HUES64 (cell line): ENCODE measurements at regions not wholly inside any gene's neighbourhood (a gene's known extent, or its start where the extent isn't known, plus 50 kb on each side); places are given as distances from the start of the nearest gene placed in this dataset.

Source experiments
- H3K27ac ChIP-seq: 2 replicates; pipeline ENCODE4 v1.7.0; 2013; ENCODE audit warnings: low read depth, low read length, inconsistent platforms
- H3K27me3 ChIP-seq: 2 replicates; pipeline ENCODE4 v1.6.1; 2013; ENCODE audit warnings: mild to moderate bottlenecking, low read length; ENCODE audit not compliant: insufficient read depth
- H3K36me3 ChIP-seq: 2 replicates; pipeline ENCODE4 v1.6.1; 2013; ENCODE audit warnings: mild to moderate bottlenecking, low read length; ENCODE audit not compliant: insufficient read depth
- H3K4me1 ChIP-seq: 2 replicates; pipeline ENCODE4 v1.6.1; 2013; ENCODE audit warnings: mild to moderate bottlenecking, low read length, moderate library complexity; ENCODE audit not compliant: insufficient read depth
- H3K4me3 ChIP-seq: 2 replicates; pipeline ENCODE4 v1.5.1; 2013; ENCODE audit warnings: mild to moderate bottlenecking, low read length, moderate library complexity
- H3K9ac ChIP-seq: 2 replicates; pipeline ENCODE4 v1.6.1; 2013; ENCODE audit warnings: mild to moderate bottlenecking, low read depth, low read length
- H3K9me3 ChIP-seq: 2 replicates; pipeline ENCODE4 v1.6.1; 2013; ENCODE audit warnings: low read depth, low read length; ENCODE audit not compliant: insufficient read depth
- WGBS: fragments of 150-250, 120-280 bp; methylation state at CpG from one replicate; pipeline ENCODE4 v1.1.7; 2013; ENCODE audit warnings: missing lambda C conversion rate; 5-methylcytosine and 5-hydroxymethylcytosine counted together

DNA sequence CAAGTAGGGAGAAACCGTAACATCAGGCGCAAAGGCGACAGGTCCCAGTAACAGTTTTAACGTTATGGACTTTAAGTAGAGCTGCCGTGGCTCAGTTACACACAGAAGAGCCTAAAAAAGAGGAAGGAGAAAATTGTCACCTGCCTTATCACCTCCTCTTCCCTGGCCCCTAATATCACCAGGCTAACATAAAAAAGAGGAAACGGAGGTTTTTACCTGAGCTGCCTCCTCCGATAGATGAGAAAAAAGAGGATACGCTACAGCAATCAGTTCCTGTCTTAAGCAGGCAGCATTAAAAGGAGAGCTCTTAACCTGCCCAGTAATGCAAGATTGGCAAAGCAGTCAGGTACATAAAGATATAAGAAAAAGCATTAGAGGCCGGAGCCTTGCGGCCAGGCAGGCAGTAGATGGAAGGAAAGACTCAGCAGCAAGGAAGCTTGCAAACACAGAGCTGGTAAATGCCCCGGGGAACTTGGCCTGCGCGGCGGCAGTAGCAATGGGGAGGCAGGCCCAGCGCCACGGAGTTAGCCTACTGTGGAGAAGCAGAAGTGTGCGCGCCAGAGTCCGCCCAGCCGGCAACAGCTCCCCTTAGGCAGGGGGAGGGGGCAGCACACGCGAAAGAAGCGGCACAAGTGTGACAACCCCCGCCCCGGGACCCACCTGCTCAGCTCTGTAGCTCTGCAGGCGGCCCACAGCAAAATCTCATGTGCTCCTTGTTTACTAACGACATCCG, 116.3 kb upstream of the SCN7A start:
- Histone ChIP-seq H3K27me3 (no peaks in the 10 kb centered on the region), H3K9me3 (no peaks in the 10 kb centered on the region), H3K4me1 (peaks cover 38% of the 10 kb centered on the region), H3K27ac (no peak overlapping the region), H3K36me3 (no peaks in the 10 kb centered on the region), H3K9ac (no peak overlapping the region), H3K4me3 (no peak overlapping the region)
- WGBS: 86% methylated on average over 28 of the region's 28 CpGs

DNA sequence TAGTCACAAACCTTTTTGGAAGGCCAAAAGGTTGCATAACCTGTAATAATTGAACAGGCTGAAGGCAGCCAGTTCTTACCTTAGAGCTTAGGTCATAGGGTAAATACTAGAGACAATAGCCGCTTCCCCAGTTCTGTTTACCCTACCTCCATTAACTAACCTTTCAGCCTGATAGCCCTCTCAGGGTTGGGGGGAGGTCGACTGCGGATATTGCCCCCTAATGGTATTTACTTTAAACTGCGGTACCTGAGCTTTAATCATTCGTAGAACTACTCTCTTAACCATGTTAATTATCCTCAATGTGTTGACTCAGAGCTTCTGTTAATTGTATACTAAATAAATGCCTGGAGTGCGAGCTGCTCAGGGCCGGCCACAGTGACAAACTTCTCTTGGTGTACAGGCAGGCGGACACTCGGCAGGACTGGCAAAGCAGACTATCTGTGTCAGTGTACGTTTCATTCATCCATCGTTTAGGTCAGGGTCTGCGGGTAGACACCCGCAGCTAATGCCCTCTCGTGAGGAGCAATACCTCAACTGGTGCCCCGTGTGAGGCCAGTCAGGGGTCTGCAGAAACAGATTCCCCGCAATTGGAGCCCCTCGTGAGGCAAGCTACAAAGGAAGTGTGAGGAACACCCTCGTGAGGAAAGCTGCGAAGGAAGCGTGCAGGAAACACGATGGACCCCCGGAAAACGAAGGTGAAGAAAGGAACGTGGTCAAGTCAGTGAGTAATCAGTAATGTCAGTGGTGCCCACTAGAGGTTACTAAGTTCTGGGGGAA, 115.3 kb upstream of the SCN7A start:
- H3K9me3 ChIP-seq: no peaks in the 10 kb centered on the region
- H3K4me3 ChIP-seq: no peak overlapping the region
- H3K27ac ChIP-seq: no peak overlapping the region
- no peaks in the 10 kb centered on the region for H3K36me3 ChIP-seq
- H3K4me1 ChIP-seq: peaks cover 35% of the 10 kb centered on the region
- no peaks in the 10 kb centered on the region for H3K27me3 ChIP-seq
- 85% methylated on average over 22 of the region's 24 CpGs for whole genome bisulfite sequencing
- H3K9ac ChIP-seq: no peak overlapping the region

DNA sequence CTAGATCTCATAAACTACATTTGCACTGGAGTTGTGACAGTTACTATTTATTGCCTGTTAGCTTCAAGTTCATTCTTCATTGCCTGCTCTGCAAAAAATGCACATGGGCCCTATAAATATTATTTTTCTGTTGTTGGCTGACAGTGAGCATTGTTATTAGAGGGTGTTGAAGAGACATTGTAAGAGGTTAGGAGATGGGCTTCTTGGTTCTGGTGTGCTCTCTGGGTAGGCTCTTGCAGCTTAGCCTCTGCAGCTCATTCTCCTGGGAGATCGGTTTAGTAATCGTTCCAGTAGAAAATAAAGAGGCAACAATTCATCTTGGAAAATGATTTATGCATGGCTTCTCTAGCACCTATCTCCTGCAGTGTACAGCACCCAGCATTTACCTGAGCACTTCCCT, 113.8 kb upstream of the SCN7A start:
- H3K27ac ChIP-seq: no peak overlapping the region
- no peaks in the 10 kb centered on the region for H3K27me3 ChIP-seq
- no peak overlapping the region for H3K9ac ChIP-seq
- H3K9me3 ChIP-seq: no peaks in the 10 kb centered on the region
- no peaks in the 10 kb centered on the region for H3K36me3 ChIP-seq
- H3K4me3 ChIP-seq: no peak overlapping the region
- WGBS: 94% methylated on average over 2 of the region's 2 CpGs
- H3K4me1 ChIP-seq: peaks cover 24% of the 10 kb centered on the region; the same call in 1 of the 2 replicates

DNA sequence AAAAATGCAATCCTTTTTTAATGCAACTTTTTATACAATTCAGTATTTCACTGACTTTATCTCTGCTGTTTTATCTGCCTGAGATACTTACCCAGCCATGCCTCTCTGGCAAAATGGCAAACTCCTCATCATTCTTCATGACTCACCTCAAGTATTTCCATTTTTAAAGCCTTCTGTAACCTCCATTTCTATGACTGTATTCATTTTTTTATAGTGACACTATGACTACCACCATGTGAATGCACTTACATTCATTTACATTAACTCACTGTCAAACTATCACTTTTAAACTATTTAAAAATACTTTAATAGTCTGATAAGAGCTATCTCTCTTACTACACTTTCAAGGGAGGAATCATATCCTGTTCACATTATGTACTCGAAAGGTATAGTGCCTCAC, 99.4 kb upstream of the SCN7A start:
- no peak overlapping the region for H3K9ac ChIP-seq
- peaks cover 16% of the 10 kb centered on the region; the same call in 1 of the 2 replicates for H3K9me3 ChIP-seq
- H3K4me1 ChIP-seq: no peaks in the 10 kb centered on the region
- WGBS: 100% methylated on average over 1 of the region's 1 CpG
- no peaks in the 10 kb centered on the region for H3K27me3 ChIP-seq
- H3K36me3 ChIP-seq: no peaks in the 10 kb centered on the region
- H3K4me3 ChIP-seq: no peak overlapping the region
- H3K27ac ChIP-seq: no peak overlapping the region

DNA sequence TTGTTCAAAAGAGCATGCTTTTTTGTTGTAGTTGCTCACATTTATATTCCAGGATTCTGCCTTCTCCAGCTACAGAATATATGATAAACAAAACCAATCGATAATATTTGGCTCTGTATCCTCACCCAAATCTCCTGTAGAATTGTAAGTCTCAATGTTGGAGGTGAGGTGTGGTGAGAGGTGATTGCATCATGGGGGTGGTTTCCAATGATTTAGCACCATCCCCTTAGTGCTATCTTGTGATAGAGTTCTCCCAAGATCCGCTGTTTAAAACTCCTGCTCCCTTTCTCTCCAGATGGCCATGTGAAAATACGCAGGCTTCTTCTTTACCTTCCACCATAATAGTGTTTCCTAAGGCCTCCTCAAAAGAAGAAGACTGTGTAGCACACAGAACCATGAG, 98.7 kb upstream of the SCN7A start:
- no peak overlapping the region for H3K27ac ChIP-seq
- no peak overlapping the region for H3K4me3 ChIP-seq
- H3K4me1 ChIP-seq: no peaks in the 10 kb centered on the region

DNA sequence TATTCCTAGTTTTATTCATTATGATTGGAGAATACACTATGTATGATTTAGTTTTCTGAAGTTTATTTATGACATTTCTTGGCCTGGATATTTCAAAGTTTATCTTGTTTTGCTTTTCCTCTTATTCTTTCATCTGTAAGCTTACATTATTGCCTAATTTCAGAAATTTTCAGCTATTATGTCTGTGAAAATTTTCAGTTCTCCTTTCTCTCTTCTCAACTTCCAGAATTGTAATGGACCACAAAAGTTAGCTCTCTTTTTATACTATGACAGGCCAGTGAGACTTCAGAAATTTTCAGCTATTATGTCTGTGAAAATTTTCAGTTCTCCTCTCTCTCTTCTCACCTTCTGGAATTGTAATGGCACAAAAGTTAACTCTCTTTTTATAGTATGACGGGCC, 97.2 kb upstream of the SCN7A start:
- H3K9ac ChIP-seq: no peak overlapping the region
- WGBS: no CpG with 5 or more reads among the region's 1 CpG
- no peaks in the 10 kb centered on the region for H3K9me3 ChIP-seq
- H3K4me1 ChIP-seq: no peaks in the 10 kb centered on the region
- H3K4me3 ChIP-seq: no peak overlapping the region
- no peak overlapping the region for H3K27ac ChIP-seq
- H3K27me3 ChIP-seq: no peaks in the 10 kb centered on the region
- no peaks in the 10 kb centered on the region for H3K36me3 ChIP-seq

More for the DNA sequence above, 98.7 kb upstream of the SCN7A start:
- Histone ChIP-seq H3K36me3 (no peaks in the 10 kb centered on the region), H3K9me3 (peaks cover 9% of the 10 kb centered on the region; the same call in 1 of the 2 replicates), H3K9ac (no peak overlapping the region), H3K27me3 (no peaks in the 10 kb centered on the region)
- WGBS: 95% methylated on average over 2 of the region's 3 CpGs

DNA sequence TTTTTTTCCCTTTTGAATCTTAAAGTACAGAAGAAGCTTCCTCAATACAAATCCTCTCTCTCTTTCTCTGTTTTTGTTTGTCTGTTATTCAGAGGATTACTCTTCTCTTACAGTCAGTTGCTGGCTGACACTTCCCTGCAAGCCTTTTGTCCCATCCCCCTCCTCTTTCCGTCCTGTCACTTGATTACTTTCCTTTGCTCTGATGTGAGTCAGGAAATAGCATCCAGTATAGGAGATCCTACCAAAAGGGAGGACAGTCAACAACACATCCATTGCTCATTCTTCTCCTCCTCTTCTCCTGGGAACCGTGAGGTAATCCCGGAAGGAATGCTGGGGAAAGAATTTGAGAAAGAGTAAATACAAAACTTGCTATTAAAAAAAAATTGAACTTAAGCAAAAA, 79.3 kb upstream of the SCN7A start:
- Histone ChIP-seq H3K36me3 (no peaks in the 10 kb centered on the region), H3K4me1 (peaks cover 12% of the 10 kb centered on the region), H3K27me3 (no peaks in the 10 kb centered on the region), H3K4me3 (0 out of 2 replicates have a peak overlapping the region, but pooled peaks have one; percentile 6), H3K9ac (no peak overlapping the region), H3K27ac (peak overlapping the region; percentile 39), H3K9me3 (no peaks in the 10 kb centered on the region)
- 10% methylated on average over 1 of the region's 3 CpGs for WGBS

DNA sequence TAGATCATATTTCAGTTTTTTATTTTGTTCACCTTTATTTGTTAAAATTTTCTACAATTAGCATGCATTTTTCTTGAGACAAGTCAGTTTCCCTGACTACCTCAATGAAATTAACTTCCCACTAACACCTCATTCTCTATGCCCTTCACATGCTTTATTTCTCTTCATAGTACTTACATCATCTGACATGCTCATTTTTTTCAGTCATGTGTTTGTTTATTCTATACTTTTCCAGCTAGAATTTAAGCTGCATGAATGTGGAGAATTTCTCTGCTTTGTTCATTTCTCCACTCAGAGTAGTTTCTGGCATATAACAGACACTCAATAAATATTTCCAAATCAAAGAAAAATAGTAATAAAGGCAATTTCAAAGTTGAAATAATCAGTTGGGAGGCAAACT, 78.9 kb upstream of the SCN7A start:
- Histone ChIP-seq H3K9me3 (no peaks in the 10 kb centered on the region), H3K4me1 (peaks cover 12% of the 10 kb centered on the region), H3K4me3 (no peak overlapping the region), H3K27ac (peak overlapping the region; percentile 36; the same call in 1 of the 2 replicates), H3K36me3 (no peaks in the 10 kb centered on the region), H3K9ac (no peak overlapping the region), H3K27me3 (no peaks in the 10 kb centered on the region)

DNA sequence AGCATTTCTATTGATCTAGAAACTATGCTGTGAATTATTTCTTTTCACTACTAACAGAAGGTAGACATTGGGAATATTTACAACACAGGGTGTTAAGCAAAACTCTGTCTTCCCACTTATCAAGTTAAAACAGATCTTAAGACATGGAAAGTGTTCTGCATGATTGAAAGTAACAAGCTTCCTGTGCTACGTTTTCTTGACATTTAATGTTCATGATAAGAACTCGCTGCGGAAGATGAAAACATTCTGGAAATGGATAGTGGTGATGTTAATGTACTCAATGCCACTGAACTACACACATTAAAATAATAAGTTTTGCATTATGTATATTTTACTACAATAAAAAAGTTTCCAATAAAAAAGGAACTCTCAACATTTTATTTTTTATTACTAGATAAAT, 74.4 kb upstream of the SCN7A start:
- Histone ChIP-seq H3K36me3 (no peaks in the 10 kb centered on the region), H3K4me3 (no peak overlapping the region), H3K9me3 (no peaks in the 10 kb centered on the region), H3K4me1 (peaks cover 5% of the 10 kb centered on the region), H3K27me3 (no peaks in the 10 kb centered on the region), H3K9ac (no peak overlapping the region), H3K27ac (no peak overlapping the region)
- 73% methylated on average over 2 of the region's 3 CpGs for WGBS

DNA sequence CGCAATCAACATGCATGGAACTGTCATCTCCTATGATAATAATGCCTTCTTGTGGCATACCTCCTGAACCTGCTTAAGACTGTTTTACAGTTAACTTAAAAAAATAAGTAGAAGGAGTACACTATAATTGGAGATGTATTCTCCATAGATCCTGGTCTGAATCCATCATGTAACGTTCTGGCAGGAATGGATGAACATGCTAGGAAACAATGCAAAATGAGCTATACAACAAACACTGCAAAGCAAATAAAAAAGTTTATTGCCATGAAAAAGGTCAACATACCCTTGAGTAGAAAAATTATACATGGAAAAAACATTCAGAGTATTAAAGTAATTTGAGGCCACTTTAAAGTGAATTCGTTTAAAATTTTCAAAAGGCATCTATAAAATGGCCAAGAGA, 71.5 kb upstream of the SCN7A start:
- WGBS: 87% methylated on average over 3 of the region's 3 CpGs
- no peak overlapping the region for H3K4me3 ChIP-seq
- no peaks in the 10 kb centered on the region for H3K9me3 ChIP-seq
- H3K36me3 ChIP-seq: no peaks in the 10 kb centered on the region
- H3K27me3 ChIP-seq: no peaks in the 10 kb centered on the region
- no peaks in the 10 kb centered on the region for H3K4me1 ChIP-seq
- no peak overlapping the region for H3K9ac ChIP-seq
- no peak overlapping the region for H3K27ac ChIP-seq

DNA sequence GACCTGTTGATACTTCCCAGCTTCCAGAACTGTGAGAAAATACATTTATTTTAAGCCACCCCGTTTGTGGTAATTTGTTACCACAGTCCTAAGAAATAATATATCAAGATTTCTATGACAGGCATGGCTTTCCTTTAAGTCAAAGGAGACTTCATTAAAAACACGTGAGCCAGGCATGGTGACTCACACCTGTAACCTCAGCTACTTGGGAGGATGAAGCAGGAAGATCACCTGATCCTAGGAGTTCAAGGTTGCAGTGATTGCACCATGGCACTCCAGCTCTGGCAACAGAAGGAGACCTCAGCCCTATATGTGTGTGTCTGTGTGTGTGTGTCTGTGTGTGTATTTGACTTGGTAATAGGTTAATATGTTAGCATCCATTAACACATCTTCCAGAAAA, 69.8 kb upstream of the SCN7A start:
- H3K4me1 ChIP-seq: no peaks in the 10 kb centered on the region
- H3K4me3 ChIP-seq: no peak overlapping the region
- no peaks in the 10 kb centered on the region for H3K36me3 ChIP-seq
- no peaks in the 10 kb centered on the region for H3K9me3 ChIP-seq
- WGBS: 98% methylated on average over 2 of the region's 2 CpGs
- H3K27ac ChIP-seq: no peak overlapping the region
- H3K27me3 ChIP-seq: no peaks in the 10 kb centered on the region
- H3K9ac ChIP-seq: no peak overlapping the region
